OCI-LY1 (cell line): ENCODE measurements at regions not wholly inside any gene's neighbourhood (a gene's known extent, or its start where the extent isn't known, plus 50 kb on each side); places are given as distances from the start of the nearest gene placed in this dataset.
"Not testable (repeated sequence)": the region's sequence is repeated elsewhere in the genome, so short reads cannot be mapped to it uniquely, and the experiment has no call there.

Experiments
- H2AFZ ChIP-seq: fragments of 200-600 bp; sonication (generic), shearing (Covaris generic); 2 replicates; pipeline ENCODE4 v1.6.0; 2014; ENCODE audit warnings: antibody characterized with exemption, mild to moderate bottlenecking, low read length
- H3F3A ChIP-seq: fragments of 200-600 bp; sonication (generic), shearing (Covaris generic); 2 replicates; pipeline ENCODE4 v1.6.0; 2014; ENCODE audit warnings: mild to moderate bottlenecking, antibody characterized with exemption, low read length, moderate library complexity; ENCODE audit not compliant: insufficient read depth
- H3K27ac ChIP-seq: fragments of 200-600 bp; sonication (generic); 2 replicates; pipeline ENCODE4 v1.5.1; 2014; ENCODE audit warnings: low read length, mixed run types, mild to moderate bottlenecking, low read depth; ENCODE audit not compliant: poor library complexity, severe bottlenecking
- H3K27me3 ChIP-seq: fragments of 200-600 bp; sonication (generic); 2 replicates; pipeline ENCODE4 v1.6.0; 2014; ENCODE audit warnings: antibody characterized with exemption, mild to moderate bottlenecking, low read length, moderate library complexity; ENCODE audit not compliant: insufficient read depth
- H3K36me3 ChIP-seq: fragments of 200-600 bp; sonication (generic); 2 replicates; pipeline ENCODE4 v1.6.1; 2014; ENCODE audit warnings: mild to moderate bottlenecking, antibody characterized with exemption, low read length, moderate library complexity, mixed read lengths; ENCODE audit not compliant: insufficient read depth
- H3K4me1 ChIP-seq: fragments of 200-600 bp; sonication (generic); 2 replicates; pipeline ENCODE4 v1.5.1; 2014; ENCODE audit warnings: mild to moderate bottlenecking, low read length, moderate library complexity; ENCODE audit not compliant: insufficient read depth, severe bottlenecking
- H3K4me2 ChIP-seq: fragments of 200-600 bp; sonication (generic), shearing (Covaris generic); 2 replicates; pipeline ENCODE4 v1.6.1; 2014; ENCODE audit warnings: low read length
- H3K4me3 ChIP-seq: fragments of 200-600 bp; sonication (generic); 2 replicates; pipeline ENCODE4 v1.5.1; 2014; ENCODE audit warnings: low read length, low read depth, mild to moderate bottlenecking, mixed read lengths; ENCODE audit not compliant: poor library complexity, severe bottlenecking
- H3K79me2 ChIP-seq: fragments of 200-600 bp; shearing (Covaris generic); 2 replicates; pipeline ENCODE4 v1.6.1; 2016; ENCODE audit warnings: mixed run types, low read length, mixed read lengths; ENCODE audit not compliant: insufficient read depth
- H3K9ac ChIP-seq: fragments of 200-600 bp; sonication (generic), shearing (Covaris generic); 2 replicates; pipeline ENCODE4 v1.6.1; 2014; ENCODE audit warnings: mild to moderate bottlenecking, low read length, mixed read lengths
- H3K9me2 ChIP-seq: fragments of 200-600 bp; sonication (generic), shearing (Covaris generic); 2 replicates; pipeline ENCODE4 v1.6.1; 2014; ENCODE audit warnings: low read depth, mild to moderate bottlenecking, low read length, mixed read lengths
- H3K9me3 ChIP-seq: fragments of 200-600 bp; shearing (Covaris generic); 2 replicates; pipeline ENCODE4 v1.6.1; 2014; ENCODE audit warnings: low read length, mixed read lengths
- H4K20me1 ChIP-seq: fragments of 200-600 bp; sonication (generic), shearing (Covaris generic); 2 replicates; pipeline ENCODE4 v1.6.0; 2016; ENCODE audit warnings: mild to moderate bottlenecking, low read length; ENCODE audit not compliant: insufficient read depth
- EZH2 ChIP-seq: fragments of 200-600 bp; sonication (generic), shearing (Covaris generic); IDR thresholded peaks from 2 replicates; pipeline ENCODE4 v1.8.0; 2017; ENCODE audit warnings: borderline replicate concordance, mixed run types, mild to moderate bottlenecking, antibody characterized with exemption, low read length, moderate library complexity, mixed read lengths
- TF ChIP-seq, protein P1 (sequence below): fragments of 200-600 bp; sonication (generic), shearing (Covaris generic); IDR thresholded peaks from 2 replicates; pipeline ENCODE4 v1.5.1; 2017; ENCODE audit warnings: mild to moderate bottlenecking, antibody characterized with exemption, low read length, moderate library complexity, mixed read lengths

DNA sequence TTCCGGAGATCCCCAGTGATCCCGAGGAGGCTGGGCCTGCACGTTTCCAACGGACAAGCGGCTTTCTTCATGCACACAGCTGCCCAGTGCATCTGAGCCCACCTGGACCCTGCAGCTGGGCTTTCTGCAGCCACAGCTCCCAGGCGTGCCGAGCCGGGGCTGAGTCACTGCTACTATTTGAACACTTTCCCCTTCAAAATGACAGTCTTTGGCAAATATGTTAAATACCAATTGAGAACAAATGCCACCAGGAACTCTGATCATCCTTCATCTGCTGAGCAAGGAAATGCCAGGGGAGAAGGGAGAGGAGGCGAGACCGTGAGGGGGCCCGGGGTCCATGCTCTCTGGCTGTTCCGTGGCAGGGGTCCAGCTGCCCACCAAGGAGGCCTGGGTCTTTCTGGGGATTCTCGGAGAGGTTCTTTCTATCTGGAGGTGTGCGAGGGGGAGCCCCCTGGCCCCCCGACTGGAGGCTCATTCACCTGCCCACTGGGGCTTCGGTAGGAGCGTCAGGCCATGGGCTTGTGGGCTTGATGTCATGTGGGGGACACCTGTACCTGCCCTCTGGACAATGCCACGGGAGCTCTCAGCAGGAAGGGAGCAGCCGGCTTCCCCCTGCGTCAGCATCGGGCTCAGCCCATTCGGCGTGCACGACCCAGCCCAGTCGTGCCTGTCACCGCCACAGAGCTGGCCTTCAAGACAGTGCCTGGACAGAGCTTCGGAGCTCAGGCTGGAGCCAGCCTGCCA, 159.6 kb downstream of the CTTN start:
- TF ChIP-seq EZH2: no peak
- TF ChIP-seq, protein P1, sequence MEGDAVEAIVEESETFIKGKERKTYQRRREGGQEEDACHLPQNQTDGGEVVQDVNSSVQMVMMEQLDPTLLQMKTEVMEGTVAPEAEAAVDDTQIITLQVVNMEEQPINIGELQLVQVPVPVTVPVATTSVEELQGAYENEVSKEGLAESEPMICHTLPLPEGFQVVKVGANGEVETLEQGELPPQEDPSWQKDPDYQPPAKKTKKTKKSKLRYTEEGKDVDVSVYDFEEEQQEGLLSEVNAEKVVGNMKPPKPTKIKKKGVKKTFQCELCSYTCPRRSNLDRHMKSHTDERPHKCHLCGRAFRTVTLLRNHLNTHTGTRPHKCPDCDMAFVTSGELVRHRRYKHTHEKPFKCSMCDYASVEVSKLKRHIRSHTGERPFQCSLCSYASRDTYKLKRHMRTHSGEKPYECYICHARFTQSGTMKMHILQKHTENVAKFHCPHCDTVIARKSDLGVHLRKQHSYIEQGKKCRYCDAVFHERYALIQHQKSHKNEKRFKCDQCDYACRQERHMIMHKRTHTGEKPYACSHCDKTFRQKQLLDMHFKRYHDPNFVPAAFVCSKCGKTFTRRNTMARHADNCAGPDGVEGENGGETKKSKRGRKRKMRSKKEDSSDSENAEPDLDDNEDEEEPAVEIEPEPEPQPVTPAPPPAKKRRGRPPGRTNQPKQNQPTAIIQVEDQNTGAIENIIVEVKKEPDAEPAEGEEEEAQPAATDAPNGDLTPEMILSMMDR: no peak
- no peaks in the 10 kb centered on the region for H3K9me2 ChIP-seq
- no peaks in the 10 kb centered on the region for H3K36me3 ChIP-seq
- H4K20me1 ChIP-seq: no peaks in the 10 kb centered on the region
- no peak overlapping the region for H3K9ac ChIP-seq
- no peaks in the 10 kb centered on the region for H3K27me3 ChIP-seq
- H2AFZ ChIP-seq: no peak overlapping the region
- H3K79me2 ChIP-seq: no peaks in the 10 kb centered on the region
- no peak overlapping the region for H3K4me3 ChIP-seq
- H3K27ac ChIP-seq: no peak overlapping the region
- H3K4me1 ChIP-seq: no peaks in the 10 kb centered on the region
- H3K4me2 ChIP-seq: no peak overlapping the region
- no peaks in the 10 kb centered on the region for H3K9me3 ChIP-seq
- no peaks in the 10 kb centered on the region for H3F3A ChIP-seq

GRCh38 chr11:70558681-70559080, 160.4 kb downstream of the CTTN start:
- Histone ChIP-seq H3K27me3 (no peaks in the 10 kb centered on the region), H3K79me2 (no peaks in the 10 kb centered on the region), H3K4me1 (no peaks in the 10 kb centered on the region), H3K27ac (no peak overlapping the region), H4K20me1 (no peaks in the 10 kb centered on the region), H3F3A (no peaks in the 10 kb centered on the region), H3K9ac (no peak overlapping the region), H3K4me3 (no peak overlapping the region), H3K4me2 (no peak overlapping the region), H3K36me3 (no peaks in the 10 kb centered on the region), H3K9me3 (no peaks in the 10 kb centered on the region), H3K9me2 (no peaks in the 10 kb centered on the region), H2AFZ (no peak overlapping the region)
- TF ChIP-seq, protein P1: no peak
- no peak for TF ChIP-seq EZH2

- Histone ChIP-seq H3K4me2 (no peak overlapping the region), H3K9ac (no peak overlapping the region), H3K9me3 (no peaks in the 10 kb centered on the region), H3K4me3 (no peak overlapping the region), H3K79me2 (no peaks in the 10 kb centered on the region), H3K27ac (no peak overlapping the region), H3K4me1 (no peaks in the 10 kb centered on the region), H2AFZ (no peak overlapping the region), H3K36me3 (no peaks in the 10 kb centered on the region), H3K27me3 (no peaks in the 10 kb centered on the region), H3F3A (no peaks in the 10 kb centered on the region), H4K20me1 (no peaks in the 10 kb centered on the region), H3K9me2 (no peaks in the 10 kb centered on the region)
- TF ChIP-seq, protein P1: no peak
- no peak for TF ChIP-seq EZH2
Measured at GRCh38 chr11:70559516-70559915, 161.2 kb downstream of the CTTN start.

DNA sequence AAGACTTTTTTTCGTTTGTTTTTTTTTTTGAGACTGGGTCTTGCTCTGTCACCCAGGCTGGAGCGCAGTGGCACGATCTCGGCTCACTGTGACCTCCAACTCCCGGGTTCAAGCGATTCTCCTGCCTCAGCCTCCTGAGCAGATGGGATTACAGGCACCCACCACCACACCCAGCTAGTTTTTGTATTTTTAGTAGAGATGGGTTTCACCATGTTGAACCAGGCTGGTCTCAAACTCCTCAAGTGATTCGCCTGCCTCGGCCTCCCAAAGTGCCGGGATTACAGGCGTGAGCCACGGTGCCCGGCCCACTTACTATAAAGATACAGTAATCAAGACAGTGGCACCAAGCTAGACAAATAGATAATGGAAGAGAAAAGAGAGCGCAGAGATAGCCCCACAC, 162.3 kb downstream of the CTTN start:
- H3K36me3 ChIP-seq, H3K9me3 ChIP-seq, H3K79me2 ChIP-seq, H3K4me3 ChIP-seq, H3K27ac ChIP-seq, H3K4me2 ChIP-seq, H3F3A ChIP-seq, H2AFZ ChIP-seq, H3K4me1 ChIP-seq, H4K20me1 ChIP-seq, H3K9me2 ChIP-seq, H3K27me3 ChIP-seq, H3K9ac ChIP-seq: not testable (repeated sequence)
